GM10248 (cell line): ENCODE measurements at regions not wholly inside any gene's neighbourhood (a gene's known extent, or its start where the extent isn't known, plus 50 kb on each side); places are given as distances from the start of the nearest gene placed in this dataset.

Source experiments
- CTCF ChIA-PET: fragments of 300-600 bp; sonication (Branson Sonifier 250); formaldehyde crosslinking; extraction: SDS; loops from one replicate; lab custom pipeline; 2021; ENCODE audit warnings: antibody characterized with exemption; lab: Yijun Ruan, JAX
- POLR2A ChIA-PET: fragments of 350-650 bp; sonication (Branson Sonifier 250); formaldehyde crosslinking; extraction: SDS; loops from one replicate; lab custom pipeline; 2020; ENCODE audit warnings: antibody characterized with exemption; lab: Yijun Ruan, JAX
- DNase-seq: peaks from one replicate; pipeline ENCODE4 v3.0.0; 2012; ENCODE audit errors: extremely low spot score
- TF ChIP-seq, protein P1 (sequence below): IDR thresholded peaks from 2 replicates; pipeline ENCODE4 v1.5.1; 2012; ENCODE audit warnings: mild to moderate bottlenecking, low read depth; ENCODE audit errors: extremely low read depth, missing control alignments, control extremely low read depth

DNA sequence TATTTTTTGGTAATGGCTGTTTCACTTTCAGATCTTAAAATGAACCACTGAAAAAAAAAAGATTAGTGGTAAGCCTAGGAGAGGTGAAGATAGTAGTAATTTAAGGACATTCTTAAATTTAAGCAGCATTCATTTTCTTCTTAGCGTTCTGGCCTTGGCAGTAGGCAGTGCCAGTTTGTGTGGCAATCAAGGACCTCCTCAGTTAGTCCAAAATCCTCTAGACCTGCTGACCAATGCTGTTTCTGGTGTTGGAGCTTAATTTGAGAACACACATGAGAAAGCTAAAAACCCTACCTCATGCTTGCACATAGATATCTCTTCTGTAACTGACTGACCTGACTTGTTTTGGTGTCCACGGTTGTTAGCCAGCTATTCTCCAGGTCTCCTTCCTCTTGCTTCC lies 219.8 kb upstream of the RGS6 start:
- DNase-seq = no peak
- TF ChIP-seq, protein P1, sequence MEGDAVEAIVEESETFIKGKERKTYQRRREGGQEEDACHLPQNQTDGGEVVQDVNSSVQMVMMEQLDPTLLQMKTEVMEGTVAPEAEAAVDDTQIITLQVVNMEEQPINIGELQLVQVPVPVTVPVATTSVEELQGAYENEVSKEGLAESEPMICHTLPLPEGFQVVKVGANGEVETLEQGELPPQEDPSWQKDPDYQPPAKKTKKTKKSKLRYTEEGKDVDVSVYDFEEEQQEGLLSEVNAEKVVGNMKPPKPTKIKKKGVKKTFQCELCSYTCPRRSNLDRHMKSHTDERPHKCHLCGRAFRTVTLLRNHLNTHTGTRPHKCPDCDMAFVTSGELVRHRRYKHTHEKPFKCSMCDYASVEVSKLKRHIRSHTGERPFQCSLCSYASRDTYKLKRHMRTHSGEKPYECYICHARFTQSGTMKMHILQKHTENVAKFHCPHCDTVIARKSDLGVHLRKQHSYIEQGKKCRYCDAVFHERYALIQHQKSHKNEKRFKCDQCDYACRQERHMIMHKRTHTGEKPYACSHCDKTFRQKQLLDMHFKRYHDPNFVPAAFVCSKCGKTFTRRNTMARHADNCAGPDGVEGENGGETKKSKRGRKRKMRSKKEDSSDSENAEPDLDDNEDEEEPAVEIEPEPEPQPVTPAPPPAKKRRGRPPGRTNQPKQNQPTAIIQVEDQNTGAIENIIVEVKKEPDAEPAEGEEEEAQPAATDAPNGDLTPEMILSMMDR = no peak
- ChIA-PET CTCF (interaction anchor here (0.8 to 1.9 kb wide), 6 partner anchors 9 to 143 kb away, joined by 3 to 8 read pairs (median 4); no protein-coding TSS in a partner anchor), POLR2A (no interaction called here)

DNA sequence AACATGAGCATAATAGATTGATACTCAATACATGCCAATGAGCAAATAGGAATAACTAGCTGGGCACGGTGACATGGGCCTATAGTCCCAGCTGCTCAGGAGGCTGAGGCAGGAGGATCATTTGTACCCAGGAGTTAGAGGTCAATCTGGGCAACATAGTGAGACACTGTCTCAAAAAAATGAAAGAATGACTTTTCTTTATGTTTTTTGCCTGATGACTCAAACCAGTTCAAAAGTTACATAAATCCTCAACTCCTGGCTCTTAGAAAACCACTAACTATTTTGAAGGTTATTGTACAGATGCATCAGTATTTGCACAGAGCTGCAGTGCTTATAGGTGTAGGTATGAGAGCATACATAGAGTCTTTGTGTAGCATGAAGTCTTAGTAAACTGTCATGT lies 219.2 kb upstream of the RGS6 start:
- ChIA-PET CTCF (interaction anchor here (0.8 to 1.9 kb wide), 5 partner anchors 8 to 142 kb away, joined by 3 to 8 read pairs (median 4); no protein-coding TSS in a partner anchor), POLR2A (no interaction called here)
- TF ChIP-seq, protein P1 = no peak
- DNase-seq = no peak

DNA sequence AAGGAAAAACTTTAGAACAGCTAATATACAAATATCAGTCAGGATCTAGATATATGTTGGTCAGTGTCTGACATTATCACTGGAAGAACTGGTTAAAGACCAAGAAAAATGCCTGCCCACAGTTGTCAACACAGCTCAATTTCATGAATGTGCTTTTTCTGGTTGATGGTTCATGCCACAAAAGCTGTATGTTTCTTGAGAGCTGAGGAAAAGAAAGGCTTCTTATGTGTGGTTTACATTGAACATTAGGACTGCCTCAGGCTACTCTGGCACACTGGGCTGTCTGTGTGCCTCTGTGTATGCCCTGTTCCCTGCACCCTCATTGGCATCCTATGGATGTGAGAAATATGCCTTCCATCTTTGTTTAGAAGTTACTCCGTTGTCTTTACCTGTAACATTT lies 218.8 kb upstream of the RGS6 start:
- ChIA-PET POLR2A (no interaction called here), CTCF (interaction anchor here (0.9 to 1.2 kb wide), 2 partner anchors 12 to 118 kb away, joined by 3 to 4 read pairs; no protein-coding TSS in a partner anchor)
- TF ChIP-seq, protein P1 = no peak
- DNase-seq = no peak

DNA sequence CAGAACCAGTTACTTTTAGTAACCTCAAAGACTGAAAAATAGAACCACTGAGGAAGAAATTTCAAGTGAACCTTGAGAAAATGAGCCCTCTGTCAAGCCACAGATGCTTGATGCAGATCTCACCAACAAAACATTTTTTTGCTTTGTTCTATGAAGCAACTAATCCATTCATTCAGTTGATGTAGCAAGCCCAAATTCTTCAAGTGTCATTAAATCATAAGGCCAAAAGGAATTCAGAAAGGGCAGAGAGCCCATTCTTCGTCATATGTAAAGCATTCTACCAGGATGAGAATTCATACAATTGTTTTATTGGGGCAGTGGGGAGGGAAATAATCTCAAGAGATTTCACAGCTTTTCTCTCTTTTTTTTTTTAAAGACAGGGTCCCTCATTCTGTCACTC lies 218.0 kb upstream of the RGS6 start:
- POLR2A ChIA-PET = no interaction called here
- TF ChIP-seq, protein P1 = no peak
- CTCF ChIA-PET = interaction anchor here (1.1 to 3.3 kb wide), 4 partner anchors 10 to 611 kb away, joined by 3 to 11 read pairs (median 4); no protein-coding TSS in a partner anchor
- no peak for DNase-seq

DNA sequence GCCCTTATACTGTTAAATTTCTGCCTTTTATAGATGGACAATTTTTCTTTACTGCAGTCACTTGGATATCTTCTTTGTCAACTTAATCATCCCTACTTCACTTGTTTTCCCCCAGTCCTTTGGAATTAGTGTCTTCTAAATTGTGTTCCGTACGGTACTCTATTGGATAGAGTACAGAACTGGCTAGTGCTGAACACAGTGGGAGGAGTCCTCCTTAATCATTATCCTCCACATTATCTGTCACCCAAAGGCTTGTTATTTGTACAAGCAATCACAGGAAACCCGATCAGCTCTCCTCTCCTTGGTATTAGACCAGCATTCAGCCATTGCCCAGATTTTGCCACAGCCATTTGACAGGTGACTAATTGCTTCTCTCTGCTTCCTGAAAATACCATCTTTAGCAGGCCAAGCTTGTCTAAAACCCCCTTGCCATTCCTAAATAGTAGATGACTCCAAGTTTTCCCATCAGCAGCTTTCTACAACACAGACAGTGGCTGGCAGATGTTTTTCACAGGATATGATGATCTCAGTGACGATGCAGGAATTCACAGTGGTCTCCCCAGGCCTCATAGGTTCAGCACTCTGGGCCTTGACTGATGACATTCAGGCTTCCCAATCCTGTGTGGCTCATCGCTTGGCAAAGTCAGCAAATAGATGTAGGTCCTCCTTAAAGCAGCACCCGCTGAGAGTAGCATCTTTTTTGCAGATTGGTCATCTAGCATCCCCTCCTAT lies 216.0 kb upstream of the RGS6 start:
- CTCF ChIA-PET = interaction anchor here (2.1 to 3.3 kb wide), 2 partner anchors 16 to 37 kb away, joined by 5 to 11 read pairs; no protein-coding TSS in a partner anchor
- POLR2A ChIA-PET = no interaction called here
- no peak for DNase-seq
- TF ChIP-seq, protein P1 = no peak

DNA sequence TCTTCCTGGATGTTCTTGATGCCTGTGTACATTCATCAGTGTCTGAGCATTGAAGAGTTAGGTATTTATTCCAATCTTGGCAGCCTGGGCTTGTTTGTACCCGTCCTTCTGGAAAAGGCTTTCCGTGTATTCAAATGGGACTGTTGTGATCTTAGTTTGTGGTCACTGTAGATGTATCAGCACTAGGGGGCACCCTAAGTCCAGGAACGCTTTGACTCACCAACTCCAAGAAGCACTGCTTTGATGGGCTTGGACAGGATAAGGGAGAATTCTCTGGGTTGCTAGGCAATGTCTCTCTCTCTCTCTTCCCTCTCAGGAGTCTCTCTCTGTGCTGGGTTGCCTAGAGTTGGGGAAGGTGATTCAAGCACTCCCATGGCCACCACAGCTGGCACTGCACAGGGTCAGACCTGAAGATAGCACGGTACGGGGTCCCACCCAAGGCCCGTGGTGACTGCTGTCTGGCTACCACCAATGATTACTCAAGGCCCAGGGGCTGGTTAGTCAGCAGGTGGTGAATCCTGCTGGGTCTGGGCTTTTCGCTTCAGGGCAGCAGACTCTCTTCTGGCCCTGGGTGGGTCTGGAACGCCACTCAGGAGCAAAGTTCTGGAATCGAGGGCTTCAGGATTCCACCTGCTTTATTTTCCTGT lies 211.1 kb upstream of the RGS6 start:
- TF ChIP-seq, protein P1 = peak; percentile 3
- POLR2A ChIA-PET = no interaction called here

More for the DNA sequence above, 211.1 kb upstream of the RGS6 start:
- CTCF ChIA-PET = interaction anchor here (1.0 to 1.8 kb wide), 5 partner anchors 9 to 211 kb away, joined by 3 to 6 read pairs (median 4); no protein-coding TSS in a partner anchor
- DNase-seq = no peak
